B cell (primary cell): ENCODE measurements at regions not wholly inside any gene's neighbourhood (a gene's known extent, or its start where the extent isn't known, plus 50 kb on each side); places are given as distances from the start of the nearest gene placed in this dataset.

ENCODE experiments used
- ATAC-seq: fragments of 200-7000 bp; cut with Tn5 transposase; one replicate; pipeline ENCODE4 v1.10.0; 2021; ENCODE audit warnings: low read depth, mild to moderate bottlenecking, moderate number of reproducible peaks, moderate library complexity
- CTCF ChIA-PET: fragments of 350-600 bp; sonication (Branson Sonifier 250); formaldehyde crosslinking; loops from one replicate; lab custom pipeline; 2021; ENCODE audit warnings: antibody characterized with exemption, inconsistent platforms; lab: Charles Lee
- POLR2A ChIA-PET: fragments of 350-600 bp; sonication (Branson Sonifier 250); formaldehyde crosslinking; loops from one replicate; lab custom pipeline; 2021; ENCODE audit warnings: antibody characterized with exemption; lab: Charles Lee
- DNase-seq: peaks from one replicate; pipeline ENCODE4 v3.0.0; 2013
- H2AFZ ChIP-seq: 2 replicates; pipeline ENCODE4 v1.6.1; 2012; ENCODE audit warnings: mild to moderate bottlenecking, low read depth, low read length; ENCODE audit not compliant: insufficient read depth, poor library complexity, severe bottlenecking
- H3K27ac ChIP-seq, 2 donors: 1 replicate in 1 of 2; 2 replicates in 1 of 2; pipeline ENCODE4 v1.5.1; 2012 to 2013; ENCODE audit warnings: low read length in 2 of 2, mild to moderate bottlenecking in 2 of 2, moderate library complexity in 1 of 2
- H3K27me3 ChIP-seq, 4 experiments: fragments of 200-600 bp in 1 of 4; sonication (generic) in 1 of 4; replicated peaks in 1 of 4; 1 replicate in 2 of 4; 2 replicates in 2 of 4; pipeline versions ENCODE4 v1.6.1 to v1.7.0; 2013 to 2016; ENCODE audit warnings: low read length in 3 of 4, mild to moderate bottlenecking in 2 of 4, mixed read lengths in 1 of 4, moderate library complexity in 1 of 4; ENCODE audit not compliant: insufficient read depth in 4 of 4, control insufficient read depth in 3 of 4; ENCODE audit errors: control extremely low read depth in 1 of 4
- H3K36me3 ChIP-seq, 2 experiments: replicated peaks in 1 of 2; 1 replicate in 1 of 2; 2 replicates in 1 of 2; pipeline versions ENCODE4 v1.6.1 to v1.7.1; 2013; ENCODE audit warnings: low read length in 1 of 2; ENCODE audit not compliant: insufficient read depth in 2 of 2, control insufficient read depth in 1 of 2; ENCODE audit errors: control extremely low read depth in 1 of 2, extremely low read depth in 1 of 2
- H3K4me1 ChIP-seq, 2 donors: fragments of 200-600 bp in 1 of 2; sonication (generic) in 1 of 2; 1 replicate in 1 of 2; 2 replicates in 1 of 2; pipeline versions ENCODE4 v1.5.1 to v1.6.1; 2013 to 2017; ENCODE audit warnings: low read length in 2 of 2; ENCODE audit not compliant: control insufficient read depth in 2 of 2, insufficient read depth in 2 of 2
- H3K4me2 ChIP-seq: replicated peaks from 2 replicates; pipeline ENCODE3; 2012; ENCODE audit warnings: mild to moderate bottlenecking, low read depth, low read length; ENCODE audit not compliant: poor library complexity, severe bottlenecking
- H3K4me3 ChIP-seq, 5 experiments: fragments of 200-600 bp in 1 of 5; sonication (generic) in 1 of 5; 1 replicate in 3 of 5; 2 replicates in 2 of 5; pipeline versions ENCODE4 v1.5.1 to v1.7.0; 2011 to 2016; ENCODE audit warnings: low read length in 4 of 5, mild to moderate bottlenecking in 4 of 5, low read depth in 2 of 5, control low read depth in 1 of 5, moderate library complexity in 1 of 5; ENCODE audit not compliant: insufficient read depth in 1 of 5; ENCODE audit errors: control extremely low read depth in 1 of 5, extremely low read depth in 1 of 5
- H3K79me2 ChIP-seq: fragments of 200-600 bp; sonication (generic); one replicate; pipeline ENCODE4 v1.6.0; 2016; ENCODE audit warnings: low read length; ENCODE audit not compliant: control insufficient read depth, insufficient read depth
- H3K9ac ChIP-seq: fragments of 200-600 bp; sonication (generic); 2 replicates; pipeline ENCODE4 v1.6.1; 2017; ENCODE audit warnings: mild to moderate bottlenecking, low read length, moderate library complexity
- H3K9me3 ChIP-seq, 3 donors: one replicate each; pipeline versions ENCODE4 v1.6.1 to v1.7.1; 2013; ENCODE audit warnings: low read length in 2 of 3; ENCODE audit not compliant: control insufficient read depth in 2 of 3, insufficient read depth in 1 of 3; ENCODE audit errors: control extremely low read depth in 1 of 3
- H4K20me1 ChIP-seq: 2 replicates; pipeline ENCODE4 v1.6.0; 2012; ENCODE audit warnings: mild to moderate bottlenecking, low read length; ENCODE audit not compliant: insufficient read depth, control insufficient read depth, poor library complexity, severe bottlenecking
- H3K27ac Mint-ChIP-seq: one replicate; pipeline ENCODE4 v1.8.0; 2021; ENCODE audit warnings: mixed read lengths
- H3K27me3 Mint-ChIP-seq: one replicate; pipeline ENCODE4 v1.8.0; 2021; ENCODE audit warnings: mixed read lengths
- H3K4me1 Mint-ChIP-seq: one replicate; pipeline ENCODE4 v1.8.0; 2021; ENCODE audit warnings: mixed read lengths
- H3K4me3 Mint-ChIP-seq: one replicate; pipeline ENCODE4 v1.8.0; 2021; ENCODE audit warnings: mixed read lengths
- H3K9me3 Mint-ChIP-seq: one replicate; pipeline ENCODE4 v1.8.0; 2022; ENCODE audit warnings: mixed read lengths; ENCODE audit not compliant: insufficient read depth
- EZH2 ChIP-seq: IDR thresholded peaks from 2 replicates; pipeline ENCODE4 v1.6.1; 2012; ENCODE audit warnings: borderline replicate concordance, low read depth, mild to moderate bottlenecking, moderate library complexity, low read length; ENCODE audit not compliant: insufficient read depth, poor library complexity, severe bottlenecking
- WGBS: methylation state at CpG from one replicate; pipeline ENCODE4 v1.1.5; 2013; ENCODE audit warnings: missing lambda C conversion rate; ENCODE audit not compliant: insufficient coverage; 5-methylcytosine and 5-hydroxymethylcytosine counted together
- intact Hi-C: fragments of 100-400 bp; cut with micrococcal nuclease; formaldehyde crosslinking; loops from one replicate; pipeline ENCODE4 v1.10.0; 2022
- TF ChIP-seq, protein P1 (sequence below): fragments of 200-600 bp; IDR thresholded peaks from one replicate; pipeline ENCODE4 v1.8.0; 2022; ENCODE audit warnings: antibody characterized with exemption, mild to moderate bottlenecking

DNA sequence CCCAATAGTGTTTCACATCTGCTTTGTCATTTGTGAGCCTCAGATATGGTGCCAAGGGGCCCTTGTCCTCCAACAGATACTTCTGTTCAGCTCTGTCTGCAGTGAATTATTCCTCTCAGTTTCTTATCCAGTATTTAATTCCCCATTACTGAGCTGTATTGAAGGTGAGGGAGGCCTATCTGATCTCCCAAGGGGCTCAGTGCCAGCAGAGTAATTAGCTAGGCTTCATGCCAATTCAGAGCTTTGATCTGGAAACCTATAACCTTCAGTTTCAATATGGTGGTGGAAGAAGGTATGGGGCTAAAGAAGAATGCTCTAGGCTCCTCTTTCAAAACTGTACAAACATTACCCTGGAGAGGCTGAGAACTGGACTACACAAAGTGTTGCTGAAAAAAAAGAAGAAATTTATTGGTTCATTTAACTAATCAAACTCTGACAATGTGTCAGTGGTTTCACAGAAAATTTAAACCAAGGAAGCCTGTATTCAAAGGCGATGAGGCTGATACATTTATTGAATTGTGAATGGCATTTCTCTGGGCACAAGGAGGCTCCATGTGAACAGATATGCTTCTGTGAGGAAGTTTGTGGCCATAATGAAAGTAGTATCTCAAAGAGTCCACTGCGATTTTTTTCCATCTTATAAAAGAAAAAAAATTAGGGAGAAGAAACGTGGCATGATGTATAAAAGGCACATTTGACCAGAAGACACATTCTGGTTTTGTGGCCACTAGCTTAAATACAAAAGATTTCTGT is 397.8 kb downstream of the TLE4 start:
- H3K9ac ChIP-seq, result no peak overlapping the region
- Mint-ChIP-seq H3K4me3 (no peak overlapping the region), H3K27me3 (peaks cover 5% of the 10 kb centered on the region), H3K9me3 (no peaks in the 10 kb centered on the region), H3K27ac (no peak overlapping the region), H3K4me1 (peaks cover 6% of the 10 kb centered on the region)
- H3K9me3 ChIP-seq, result no peaks in the 10 kb centered on the region
- CTCF ChIA-PET, result no interaction called here
- peaks cover 0 to 5% of the 10 kb centered on the region in 2 donors for H3K4me1 ChIP-seq
- no peak overlapping the region for H2AFZ ChIP-seq
- H3K4me3 ChIP-seq, result no peak overlapping the region
- 80% methylated on average over 1 of the region's 3 CpGs for WGBS
- H4K20me1 ChIP-seq, result no peaks in the 10 kb centered on the region
- H3K27me3 ChIP-seq, result no peaks in the 10 kb centered on the region
- no peak for TF ChIP-seq EZH2
- TF ChIP-seq, protein P1, sequence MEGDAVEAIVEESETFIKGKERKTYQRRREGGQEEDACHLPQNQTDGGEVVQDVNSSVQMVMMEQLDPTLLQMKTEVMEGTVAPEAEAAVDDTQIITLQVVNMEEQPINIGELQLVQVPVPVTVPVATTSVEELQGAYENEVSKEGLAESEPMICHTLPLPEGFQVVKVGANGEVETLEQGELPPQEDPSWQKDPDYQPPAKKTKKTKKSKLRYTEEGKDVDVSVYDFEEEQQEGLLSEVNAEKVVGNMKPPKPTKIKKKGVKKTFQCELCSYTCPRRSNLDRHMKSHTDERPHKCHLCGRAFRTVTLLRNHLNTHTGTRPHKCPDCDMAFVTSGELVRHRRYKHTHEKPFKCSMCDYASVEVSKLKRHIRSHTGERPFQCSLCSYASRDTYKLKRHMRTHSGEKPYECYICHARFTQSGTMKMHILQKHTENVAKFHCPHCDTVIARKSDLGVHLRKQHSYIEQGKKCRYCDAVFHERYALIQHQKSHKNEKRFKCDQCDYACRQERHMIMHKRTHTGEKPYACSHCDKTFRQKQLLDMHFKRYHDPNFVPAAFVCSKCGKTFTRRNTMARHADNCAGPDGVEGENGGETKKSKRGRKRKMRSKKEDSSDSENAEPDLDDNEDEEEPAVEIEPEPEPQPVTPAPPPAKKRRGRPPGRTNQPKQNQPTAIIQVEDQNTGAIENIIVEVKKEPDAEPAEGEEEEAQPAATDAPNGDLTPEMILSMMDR, result no peak
- H3K27ac ChIP-seq, result no peak overlapping the region
- no peaks in the 10 kb centered on the region for H3K36me3 ChIP-seq
- ATAC-seq (no peak), DNase-seq (no peak)
- intact Hi-C loops, result no loop called here
- H3K79me2 ChIP-seq, result no peaks in the 10 kb centered on the region
- POLR2A ChIA-PET, result no interaction called here
- H3K4me2 ChIP-seq, result no peak overlapping the region

DNA sequence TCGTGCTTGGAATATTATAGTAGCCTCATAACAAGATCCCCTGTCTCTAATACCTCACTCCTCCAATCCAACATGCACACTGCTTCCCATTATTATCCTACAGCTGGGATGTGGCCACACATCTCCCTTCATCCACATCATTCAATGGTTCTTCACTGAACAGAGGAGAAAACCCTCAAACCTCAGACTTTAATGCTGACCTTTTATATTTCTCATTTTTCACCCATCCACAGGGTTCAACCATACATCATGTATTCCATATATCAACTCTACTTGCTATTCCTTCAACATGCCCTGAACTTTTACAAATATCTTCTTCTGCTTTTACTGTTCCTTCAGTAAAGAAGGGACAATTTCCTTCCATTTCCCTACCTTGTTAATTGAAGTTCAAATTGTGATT is 396.8 kb downstream of the TLE4 start:
- no peak overlapping the region for H2AFZ ChIP-seq
- H3K4me3 ChIP-seq, result no peak overlapping the region
- Mint-ChIP-seq H3K27me3 (peaks cover 5% of the 10 kb centered on the region), H3K9me3 (no peaks in the 10 kb centered on the region), H3K4me3 (no peak overlapping the region), H3K4me1 (peaks cover 6% of the 10 kb centered on the region), H3K27ac (no peak overlapping the region)
- no peaks in the 10 kb centered on the region for H3K79me2 ChIP-seq
- ChIA-PET CTCF (no interaction called here), POLR2A (no interaction called here)
- H3K27ac ChIP-seq, result no peak overlapping the region
- ATAC-seq (no peak), DNase-seq (no peak)
- no peaks in the 10 kb centered on the region for H3K9me3 ChIP-seq
- no peaks in the 10 kb centered on the region for H3K36me3 ChIP-seq
- peaks cover 0 to 5% of the 10 kb centered on the region in 2 donors for H3K4me1 ChIP-seq
- 86% methylated on average over 1 of the region's 1 CpG for WGBS
- H3K27me3 ChIP-seq, result no peaks in the 10 kb centered on the region
- no peak for TF ChIP-seq EZH2
- TF ChIP-seq, protein P1, result no peak
- H3K9ac ChIP-seq, result no peak overlapping the region
- H4K20me1 ChIP-seq, result no peaks in the 10 kb centered on the region
- H3K4me2 ChIP-seq, result no peak overlapping the region
- intact Hi-C loops, result no loop called here
